HG03108 (cell line): ENCODE measurements at regions not wholly inside any gene's neighbourhood (a gene's known extent, or its start where the extent isn't known, plus 50 kb on each side); places are given as distances from the start of the nearest gene placed in this dataset.

Source experiments
- ATAC-seq: cut with Tn5 transposase; IDR thresholded peaks from one replicate; pipeline ENCODE4 v1.9.1; 2021; ENCODE audit warnings: moderate library complexity; ENCODE audit not compliant: unreplicated experiment

DNA sequence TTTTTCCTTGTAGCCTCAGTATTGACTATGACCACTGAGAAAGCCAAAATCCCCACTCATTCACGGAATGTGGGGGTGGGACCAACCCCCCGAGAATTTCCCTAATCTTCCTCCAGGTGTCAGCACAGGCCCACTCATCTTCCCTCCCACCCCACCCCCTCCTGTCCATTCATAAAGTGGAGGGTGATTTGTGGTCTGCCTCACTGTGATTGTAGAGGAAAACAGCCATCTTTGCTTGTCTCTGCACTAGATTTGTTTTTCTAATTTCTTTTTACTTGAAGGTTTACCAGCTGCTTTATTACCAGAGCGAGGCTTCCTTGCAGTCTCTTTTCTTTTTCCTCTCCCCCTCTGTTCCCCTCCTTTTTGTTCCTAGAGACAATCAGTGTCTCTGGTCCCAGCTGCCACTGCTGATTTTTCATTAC, 171.8 kb downstream of the ICOS start:
- peak; percentile 49 for ATAC-seq

DNA sequence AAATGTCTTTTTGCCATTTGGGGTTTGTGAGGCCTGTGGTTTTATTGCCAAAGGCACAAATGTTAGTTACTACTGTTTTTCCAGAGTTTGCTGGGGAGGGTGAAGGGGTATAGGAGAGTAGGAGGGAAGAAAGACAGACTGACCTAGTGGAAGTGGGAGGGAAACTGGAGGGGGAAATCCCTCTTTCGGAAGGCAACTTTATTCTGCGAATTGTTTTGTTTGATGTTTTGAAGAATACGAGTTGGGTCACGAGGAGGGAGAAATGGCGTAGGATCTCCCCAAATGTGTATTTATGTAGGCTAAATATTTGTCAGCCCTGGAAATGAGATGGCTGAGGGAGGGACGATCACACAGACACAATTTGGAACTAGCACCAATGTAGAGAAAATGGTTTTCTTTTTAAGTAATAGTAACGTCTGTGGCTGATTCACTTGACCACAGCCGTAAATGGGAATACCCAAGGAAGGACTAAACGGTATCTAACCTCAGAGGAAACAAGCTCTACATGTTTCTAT, 172.3 kb downstream of the ICOS start:
- ATAC-seq, result no peak

GRCh38 chr2:204109681-204110080, 173.1 kb downstream of the ICOS start:
- no peak for ATAC-seq

GRCh38 chr2:204110338-204110741, 173.8 kb downstream of the ICOS start:
- peak; percentile 95 for ATAC-seq

DNA sequence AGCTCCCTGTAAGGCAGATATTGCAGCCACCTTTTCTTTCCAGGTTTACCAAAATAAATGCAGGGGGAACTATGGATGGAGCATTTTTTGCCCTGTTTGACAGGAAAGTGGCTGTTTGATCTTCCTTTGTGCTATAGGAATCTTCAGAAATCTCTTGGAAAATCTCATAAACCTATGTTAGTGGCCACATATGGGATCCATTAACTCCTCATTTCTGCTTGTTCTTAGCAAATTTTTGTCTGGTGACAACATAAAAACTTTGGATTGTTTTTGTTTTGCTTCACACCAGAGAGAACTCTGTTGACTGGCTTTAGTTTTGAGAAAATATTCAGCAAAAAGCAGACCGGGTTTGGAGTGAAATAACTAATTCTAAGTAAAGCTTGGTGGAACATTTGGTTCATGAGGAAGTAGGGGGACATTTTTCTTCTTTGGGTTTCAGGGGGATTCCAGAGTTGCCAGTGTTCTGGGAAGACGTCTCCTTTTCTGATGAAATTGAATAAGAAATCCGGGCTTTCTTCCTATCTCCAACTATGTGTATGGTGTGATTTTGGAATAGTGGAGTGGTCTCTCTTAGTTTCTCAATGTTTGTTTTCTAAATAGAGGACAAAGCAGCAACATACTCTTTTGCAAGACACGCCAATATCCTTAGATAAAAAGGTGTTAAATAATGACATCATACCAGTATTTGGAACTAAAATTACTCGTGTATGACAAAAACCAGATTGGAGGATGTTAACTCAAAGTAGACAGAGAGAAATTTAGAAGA, 174.4 kb downstream of the ICOS start:
- ATAC-seq, result no peak

DNA sequence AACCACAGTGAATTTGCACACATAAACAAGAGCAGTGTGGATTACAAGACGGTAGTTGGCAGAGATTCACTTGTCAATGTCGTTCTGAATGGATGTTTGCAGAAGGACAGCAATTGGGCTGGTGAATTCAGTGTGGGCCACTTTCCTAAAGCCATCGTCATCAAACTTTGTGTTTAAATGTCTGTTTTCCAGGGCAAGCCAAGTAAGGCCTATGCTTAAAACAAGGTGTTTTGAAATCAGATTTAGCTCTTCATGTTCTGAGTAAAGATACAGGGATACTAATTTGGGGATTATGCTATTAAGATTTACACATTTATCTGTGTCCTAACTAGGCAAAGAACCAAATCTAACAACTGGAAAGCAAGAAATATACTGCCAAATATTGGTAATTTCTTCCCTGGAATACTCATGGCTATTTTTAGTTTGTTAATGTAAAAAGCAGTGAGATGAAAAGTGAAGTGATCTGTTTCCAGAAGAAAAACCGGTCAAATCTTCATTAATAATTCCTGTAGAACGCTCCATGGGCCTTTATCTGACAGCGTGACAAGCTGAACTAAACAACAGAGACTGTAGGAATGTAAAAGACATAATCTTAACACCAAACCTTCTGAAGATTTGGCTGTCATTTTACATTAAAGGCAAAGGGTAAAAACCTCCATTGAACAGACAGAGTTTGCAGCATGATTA, 175.7 kb downstream of the ICOS start:
- ATAC-seq, result no peak

DNA sequence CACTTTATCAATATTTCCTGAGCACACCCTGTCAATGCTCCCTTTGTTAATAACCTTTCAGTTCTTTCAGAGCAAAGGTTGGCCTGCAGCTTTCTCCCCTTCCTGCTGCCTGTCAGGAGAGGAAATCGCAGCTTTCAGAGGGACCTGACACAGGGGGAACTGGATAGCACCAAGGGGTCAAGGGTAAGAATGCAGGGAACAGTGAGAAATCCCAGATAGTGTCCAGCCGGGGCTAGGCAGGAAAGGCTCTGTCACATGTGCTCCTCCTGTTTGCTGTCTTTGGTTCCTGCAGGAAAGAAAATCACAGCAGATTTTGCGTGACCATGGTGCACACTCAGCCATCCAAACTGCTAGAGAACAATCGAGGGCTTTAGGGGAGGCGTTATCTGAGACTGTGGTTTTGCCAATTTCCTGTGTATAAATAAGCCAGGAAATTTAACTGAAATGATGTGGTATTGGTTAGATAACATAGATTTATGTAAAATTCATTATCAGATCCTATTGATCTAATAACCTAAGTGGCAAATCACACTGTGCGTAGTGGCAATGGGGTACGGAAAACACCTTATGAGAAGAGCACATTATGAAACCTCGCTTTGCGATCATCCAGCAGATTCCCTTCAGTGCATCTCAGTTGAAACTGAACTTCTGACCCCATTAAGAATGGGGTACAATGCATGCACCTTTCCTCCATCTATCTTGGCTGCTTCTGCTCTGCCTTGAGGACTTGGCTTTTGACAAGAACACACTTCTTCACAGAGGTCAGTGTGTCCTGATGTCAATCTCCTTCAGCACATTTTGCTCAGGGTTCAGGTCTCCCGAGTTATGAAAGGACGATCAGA, 178.0 kb downstream of the ICOS start:
- no peak for ATAC-seq

DNA sequence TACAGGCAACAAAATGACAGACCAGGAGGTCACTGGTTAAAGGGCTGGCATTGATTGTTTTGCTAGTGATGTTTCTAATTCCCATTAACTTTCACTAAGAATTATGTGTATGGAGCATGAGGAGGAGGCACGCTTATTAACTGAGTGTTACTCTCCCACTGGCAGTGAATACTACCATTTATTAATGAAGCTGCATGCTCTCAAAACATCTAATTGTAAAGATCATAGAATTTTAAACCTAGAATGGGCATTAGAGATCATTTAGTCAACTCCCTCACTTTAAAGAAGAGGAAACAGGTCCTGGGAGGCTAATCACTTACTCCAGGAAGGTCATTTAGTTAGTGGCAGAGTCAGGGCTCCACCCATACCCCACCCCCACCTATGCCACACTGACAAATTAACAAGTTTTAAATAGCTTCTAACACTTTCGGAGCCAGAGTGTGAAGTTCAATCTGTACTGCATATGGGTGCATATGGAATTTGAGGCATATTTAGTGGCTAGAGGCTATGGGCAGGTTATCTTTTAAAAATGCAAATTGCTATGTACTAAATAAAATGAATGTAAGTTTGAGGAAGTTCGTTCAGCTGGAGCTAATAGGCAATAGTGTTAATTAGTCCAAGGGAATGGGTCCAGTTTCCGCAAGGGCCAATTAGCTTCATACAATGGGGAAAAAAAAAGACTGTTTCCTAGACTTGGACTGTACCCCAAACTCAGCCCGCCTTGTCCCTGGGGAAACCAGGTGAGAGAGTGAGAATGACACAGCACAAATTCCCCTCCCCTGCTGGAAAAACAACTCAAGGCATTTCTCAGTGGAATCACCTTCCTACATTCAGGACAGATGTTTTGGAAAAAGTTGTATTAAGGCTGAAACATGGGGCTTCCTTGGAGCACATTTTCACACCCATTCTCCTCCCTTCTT, 178.8 kb downstream of the ICOS start:
- ATAC-seq, result no peak

DNA sequence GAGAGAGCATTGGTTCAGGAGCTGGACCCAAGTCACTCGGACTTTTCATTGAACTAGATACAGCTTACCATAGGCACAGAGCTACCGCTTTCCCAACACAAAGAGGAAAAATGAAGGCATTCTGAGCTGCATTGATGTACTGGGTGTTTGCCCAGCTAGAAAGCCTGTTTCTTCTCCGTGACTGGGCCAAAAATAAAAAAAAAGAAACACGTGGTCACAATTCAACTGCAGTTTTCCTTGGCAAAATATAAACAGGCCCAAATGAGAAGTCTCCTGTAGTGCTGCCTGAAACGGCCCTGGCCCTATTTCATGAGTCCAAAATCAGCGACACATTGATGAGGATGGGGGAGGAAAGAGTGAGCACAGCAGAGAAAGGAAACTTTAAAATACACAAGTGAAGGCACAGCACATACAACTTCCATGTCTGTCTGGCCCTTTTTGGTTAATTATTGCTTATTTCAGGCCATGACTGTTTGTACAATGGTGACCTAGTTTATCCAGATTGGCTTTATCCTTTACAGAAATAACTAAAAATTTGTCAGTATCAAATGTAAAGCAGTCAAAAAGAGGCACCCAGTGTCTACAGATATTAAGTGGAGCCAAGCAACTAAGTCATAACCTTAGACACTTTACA, 179.7 kb downstream of the ICOS start:
- ATAC-seq, result no peak

GRCh38 chr2:204122425-204122824, 185.9 kb downstream of the ICOS start:
- ATAC-seq, result no peak

GRCh38 chr2:204124140-204124750, 187.7 kb downstream of the ICOS start:
- no peak for ATAC-seq

GRCh38 chr2:204126705-204127104, 190.1 kb downstream of the ICOS start:
- no peak for ATAC-seq

GRCh38 chr2:204127238-204127637, 190.7 kb downstream of the ICOS start:
- no peak for ATAC-seq

DNA sequence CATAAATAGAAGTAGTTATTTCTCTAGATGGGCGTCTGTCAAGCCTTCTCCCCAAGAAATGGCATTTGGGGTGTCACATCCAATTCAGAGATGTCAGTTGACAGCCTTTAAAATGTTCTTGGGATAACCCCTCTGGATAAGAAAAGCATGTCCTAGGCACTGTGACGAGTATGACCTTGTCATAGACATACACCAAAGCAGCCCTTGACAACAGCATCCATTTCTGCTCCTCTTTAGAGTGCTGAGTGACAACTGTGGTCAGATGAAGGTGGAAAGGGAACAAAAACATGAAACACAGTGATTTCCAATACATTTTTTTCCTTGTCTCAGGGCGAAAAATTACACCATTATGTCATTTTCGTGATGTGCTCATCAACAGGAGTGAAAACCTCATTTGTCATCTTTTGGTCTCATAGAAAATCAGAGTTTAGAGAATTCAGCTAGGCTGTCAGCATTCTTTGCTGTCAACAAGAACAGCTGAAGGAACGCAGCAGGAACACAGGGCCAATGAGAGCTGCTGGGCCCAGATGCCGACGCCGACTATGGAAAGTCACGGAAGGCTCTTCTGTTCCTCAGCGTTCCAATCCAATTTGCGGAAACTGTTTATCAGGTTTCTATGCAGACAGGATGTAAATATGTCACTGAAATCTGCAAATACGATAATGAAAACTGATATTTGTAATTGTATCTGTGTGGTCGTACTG, 193.2 kb downstream of the ICOS start:
- no peak for ATAC-seq

DNA sequence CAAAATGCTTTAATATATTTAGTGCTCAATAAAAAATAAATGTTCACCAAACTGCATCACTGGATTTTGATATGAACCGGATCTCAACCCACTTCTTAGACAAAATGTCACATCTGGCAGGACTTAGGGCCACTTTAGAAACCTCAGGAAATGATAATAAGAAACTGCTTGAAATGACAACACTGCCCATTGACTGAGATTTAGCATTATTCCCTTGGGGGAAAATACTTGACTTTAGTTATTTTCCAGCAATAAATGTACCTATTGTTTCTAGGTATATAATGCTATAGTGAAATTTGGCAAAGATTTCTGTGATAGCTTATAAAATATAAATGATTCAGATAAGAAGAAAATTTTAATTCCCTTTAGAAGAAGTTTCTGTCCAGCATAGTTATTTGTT, 195.1 kb downstream of the ICOS start:
- ATAC-seq, result no peak

- ATAC-seq, result no peak
Observed at GRCh38 chr2:204133476-204133875, 196.9 kb downstream of the ICOS start.

DNA sequence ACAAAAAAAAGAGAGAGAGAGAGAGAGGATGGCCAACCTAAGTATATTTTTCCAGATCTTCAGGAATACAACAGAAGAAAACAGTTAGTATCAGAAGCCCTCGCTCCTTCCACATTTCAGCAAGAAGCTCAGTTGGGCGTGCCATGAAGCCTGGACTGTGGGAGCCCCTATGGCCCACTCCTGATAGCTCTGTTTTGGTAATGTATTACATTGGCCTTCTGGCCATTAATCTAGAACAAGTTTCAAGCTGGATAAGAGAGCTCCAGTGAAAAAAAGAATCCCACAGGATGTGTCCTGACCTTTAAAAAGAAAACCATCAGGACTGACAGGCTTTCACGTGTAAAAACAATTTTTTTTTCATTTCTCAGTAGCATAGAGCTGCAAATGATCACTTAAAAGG, 197.9 kb downstream of the ICOS start:
- no peak for ATAC-seq

DNA sequence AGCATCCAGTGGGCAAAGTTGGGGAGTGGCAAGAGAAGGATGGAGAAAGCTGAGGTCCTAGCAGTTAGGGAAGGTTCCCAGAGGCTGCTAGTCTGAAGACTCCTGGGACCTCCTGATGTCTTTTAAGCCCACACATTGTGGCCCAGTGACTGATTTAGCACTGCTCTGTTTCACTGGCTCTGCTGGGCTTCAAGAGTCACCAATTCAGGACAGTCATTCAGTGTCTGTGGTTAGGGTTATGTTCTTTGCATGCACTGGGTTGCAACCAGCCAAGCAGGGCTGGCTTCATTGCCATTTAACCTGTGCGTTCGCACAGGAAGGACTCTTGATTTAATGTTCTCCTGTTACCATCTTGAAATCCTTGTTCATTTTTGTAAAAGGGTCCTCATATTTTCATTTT, 199.2 kb downstream of the ICOS start:
- ATAC-seq, result no peak

GRCh38 chr2:204138206-204138605, 201.6 kb downstream of the ICOS start:
- ATAC-seq, result no peak
